GM20000 (cell line): ENCODE measurements at regions not wholly inside any gene's neighbourhood (a gene's known extent, or its start where the extent isn't known, plus 50 kb on each side); places are given as distances from the start of the nearest gene placed in this dataset.

Experiments
- DNase-seq: peaks from one replicate; pipeline ENCODE4 v3.0.0; 2012; ENCODE audit warnings: low spot score
- TF ChIP-seq, protein P1 (sequence below): IDR thresholded peaks from 2 replicates; pipeline ENCODE4 v1.5.1; 2012; ENCODE audit warnings: mild to moderate bottlenecking, control low read depth; ENCODE audit errors: extremely low read depth, missing control alignments

DNA sequence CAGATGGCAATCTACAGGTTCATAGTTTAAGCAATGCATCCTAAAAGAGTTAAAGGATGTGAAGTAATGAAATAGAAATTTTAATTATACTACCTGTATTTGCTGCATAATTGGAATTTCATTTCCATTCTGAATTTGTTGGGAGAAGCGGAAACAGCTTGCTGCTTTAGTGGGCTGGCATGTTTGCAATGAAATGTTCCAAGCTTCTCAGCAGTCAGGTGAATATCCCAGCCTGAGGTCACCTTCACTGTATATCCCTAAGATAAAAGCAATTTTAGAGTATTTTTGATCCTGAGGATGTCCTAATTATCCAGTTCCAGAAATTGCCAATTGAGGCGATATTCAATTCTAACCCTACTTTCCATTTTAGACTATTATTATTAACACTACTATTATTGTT lies 136.1 kb upstream of the ARSJ start:
- no peak for DNase-seq
- TF ChIP-seq, protein P1, sequence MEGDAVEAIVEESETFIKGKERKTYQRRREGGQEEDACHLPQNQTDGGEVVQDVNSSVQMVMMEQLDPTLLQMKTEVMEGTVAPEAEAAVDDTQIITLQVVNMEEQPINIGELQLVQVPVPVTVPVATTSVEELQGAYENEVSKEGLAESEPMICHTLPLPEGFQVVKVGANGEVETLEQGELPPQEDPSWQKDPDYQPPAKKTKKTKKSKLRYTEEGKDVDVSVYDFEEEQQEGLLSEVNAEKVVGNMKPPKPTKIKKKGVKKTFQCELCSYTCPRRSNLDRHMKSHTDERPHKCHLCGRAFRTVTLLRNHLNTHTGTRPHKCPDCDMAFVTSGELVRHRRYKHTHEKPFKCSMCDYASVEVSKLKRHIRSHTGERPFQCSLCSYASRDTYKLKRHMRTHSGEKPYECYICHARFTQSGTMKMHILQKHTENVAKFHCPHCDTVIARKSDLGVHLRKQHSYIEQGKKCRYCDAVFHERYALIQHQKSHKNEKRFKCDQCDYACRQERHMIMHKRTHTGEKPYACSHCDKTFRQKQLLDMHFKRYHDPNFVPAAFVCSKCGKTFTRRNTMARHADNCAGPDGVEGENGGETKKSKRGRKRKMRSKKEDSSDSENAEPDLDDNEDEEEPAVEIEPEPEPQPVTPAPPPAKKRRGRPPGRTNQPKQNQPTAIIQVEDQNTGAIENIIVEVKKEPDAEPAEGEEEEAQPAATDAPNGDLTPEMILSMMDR, result no peak

DNA sequence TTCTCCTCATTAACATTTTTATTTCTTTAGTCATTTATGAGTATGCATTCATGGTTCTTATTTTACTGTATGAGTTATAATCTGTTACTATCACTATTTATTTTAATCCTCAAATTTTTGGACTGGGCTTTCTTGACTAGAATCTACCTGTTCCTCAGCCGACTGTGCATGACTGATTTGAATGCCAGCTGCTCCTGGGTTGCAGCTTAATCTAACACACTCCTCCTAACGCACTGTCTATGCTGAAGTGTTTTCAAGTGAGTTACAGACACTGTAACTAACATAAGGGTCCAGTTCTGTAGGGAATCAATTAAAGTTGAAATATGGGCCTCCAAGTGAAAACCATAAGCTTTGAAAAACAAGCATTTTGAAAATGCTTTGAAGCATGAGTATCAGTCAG lies 137.4 kb upstream of the ARSJ start:
- DNase-seq, result no peak
- TF ChIP-seq, protein P1, result no peak

DNA sequence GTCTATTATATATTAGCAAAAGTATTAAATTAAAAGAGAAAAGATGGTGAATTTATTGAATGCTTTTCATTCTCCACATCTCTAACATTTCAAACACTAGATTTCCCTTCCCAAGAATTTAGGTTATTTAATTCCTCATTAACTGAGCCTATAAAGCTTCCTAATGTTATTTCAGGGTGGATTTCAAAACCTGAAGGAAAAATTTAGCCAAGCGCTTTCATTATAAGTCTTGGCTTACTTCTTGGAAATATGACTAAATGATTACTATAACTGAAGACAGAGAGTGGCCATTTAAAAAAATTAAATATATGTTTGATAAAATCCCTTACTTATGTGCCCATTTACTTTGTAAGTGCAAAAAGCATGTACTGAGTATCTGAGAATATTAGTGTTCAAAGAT lies 141.8 kb upstream of the ARSJ start:
- no peak for DNase-seq
- TF ChIP-seq, protein P1, result no peak

DNA sequence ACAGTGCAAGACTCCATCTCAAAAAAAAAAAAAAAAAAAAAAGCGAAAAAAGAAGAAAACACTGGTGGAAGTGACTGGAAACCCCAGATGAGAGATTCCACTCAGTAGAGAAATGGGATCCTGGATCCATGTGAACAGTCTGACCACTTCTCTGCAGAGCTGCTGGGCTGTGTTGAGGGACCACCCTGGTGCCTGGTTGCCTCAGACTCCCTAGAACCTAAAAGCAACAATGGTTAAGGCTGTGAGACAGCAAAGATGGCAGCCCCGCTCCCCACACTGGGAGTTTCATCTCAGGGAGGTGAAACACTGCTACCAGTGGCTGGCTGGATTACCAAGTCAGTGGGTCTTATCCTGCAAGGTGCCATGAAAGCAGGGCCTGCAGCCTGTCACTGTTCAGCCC lies 152.8 kb upstream of the ARSJ start:
- TF ChIP-seq, protein P1, result no peak
- no peak for DNase-seq

DNA sequence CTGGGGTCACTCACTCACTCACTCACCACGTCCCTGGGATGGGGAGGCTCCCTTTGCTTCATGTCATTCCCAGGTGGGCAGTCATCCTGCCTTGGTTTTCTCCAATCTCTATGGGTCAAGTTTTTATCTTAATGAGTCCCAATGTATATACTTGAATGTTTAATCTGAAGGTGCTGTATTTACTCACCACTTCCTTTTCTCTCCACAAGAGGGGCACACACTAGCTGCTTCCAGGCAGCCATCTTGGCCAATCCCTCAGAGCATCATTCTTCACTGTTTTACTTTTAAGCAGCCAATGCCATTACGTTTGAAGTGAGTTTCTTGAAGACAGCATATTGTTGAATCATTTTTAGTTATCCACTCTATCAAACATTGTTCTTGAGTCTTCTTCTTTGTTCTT lies 153.4 kb upstream of the ARSJ start:
- no peak for DNase-seq
- TF ChIP-seq, protein P1, result no peak

DNA sequence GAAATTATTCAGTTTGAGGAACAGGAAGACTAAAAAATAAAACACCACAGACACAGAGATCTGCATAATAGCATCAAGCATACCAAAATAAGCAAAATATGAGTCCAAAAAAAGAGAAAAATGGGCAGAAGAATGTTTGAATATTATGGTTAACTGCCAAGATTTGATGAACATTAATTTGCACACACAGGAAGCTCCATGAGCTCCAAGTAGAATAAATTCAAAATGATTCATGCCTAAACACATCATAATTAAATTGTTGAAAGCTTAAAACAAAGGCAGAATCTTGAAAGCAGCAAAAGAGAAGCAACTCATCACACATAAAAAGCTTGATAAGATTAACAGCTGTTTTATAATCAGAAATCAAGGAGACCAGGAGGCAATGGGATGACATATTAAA lies 156.6 kb upstream of the ARSJ start:
- TF ChIP-seq, protein P1, result no peak
- DNase-seq, result no peak

DNA sequence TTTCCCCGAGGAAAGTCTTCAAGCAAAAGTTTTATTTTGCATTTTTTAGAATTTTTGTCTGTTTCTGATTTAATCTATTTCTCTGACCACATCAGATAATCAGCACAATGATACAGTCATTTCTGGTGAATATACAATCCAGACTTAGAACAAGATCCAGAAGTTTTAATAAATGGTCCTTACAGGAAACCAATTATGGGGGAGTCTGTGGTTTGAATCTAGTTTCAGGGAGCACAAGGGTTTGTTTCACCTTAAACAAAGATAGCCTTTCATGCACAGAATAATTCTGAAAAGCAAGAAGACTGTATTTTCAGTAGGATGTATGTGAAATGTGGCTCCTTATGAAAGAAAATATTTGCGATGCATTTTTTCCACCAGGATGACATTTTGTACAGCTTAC lies 158.5 kb upstream of the ARSJ start:
- DNase-seq, result no peak
- TF ChIP-seq, protein P1, result no peak
